WTC11 (cell line): ENCODE measurements at regions not wholly inside any gene's neighbourhood (a gene's known extent, or its start where the extent isn't known, plus 50 kb on each side); places are given as distances from the start of the nearest gene placed in this dataset.

Experiments used
- ATAC-seq: fragments of 200-7000 bp; cut with Tn5 transposase; 2 replicates; pipeline ENCODE4 v1.10.0; 2021; ENCODE audit warnings: mild to moderate bottlenecking, moderate library complexity
- CTCF ChIA-PET: fragments of 300-600 bp; sonication (Branson Sonifier 250); formaldehyde crosslinking; loops from one replicate; lab custom pipeline; 2021; ENCODE audit warnings: antibody characterized with exemption; lab: Charles Lee
- POLR2A ChIA-PET: fragments of 350-600 bp; sonication (Branson Sonifier 250); formaldehyde crosslinking; loops from one replicate; lab custom pipeline; 2021; ENCODE audit warnings: antibody characterized with exemption; lab: Charles Lee
- DNase-seq: peaks from one replicate; pipeline ENCODE4 v3.0.0; 2021; ENCODE audit warnings: low spot score
- H3K27ac Mint-ChIP-seq: 2 replicates; pipeline ENCODE4 v1.8.0; 2021; ENCODE audit warnings: mixed read lengths
- H3K27me3 Mint-ChIP-seq: 2 replicates; pipeline ENCODE4 v1.8.0; 2021; ENCODE audit warnings: low read depth, mild to moderate bottlenecking, moderate library complexity, mixed read lengths
- H3K36me3 Mint-ChIP-seq: 2 replicates; pipeline ENCODE4 v1.8.0; 2021; ENCODE audit warnings: mixed read lengths
- H3K4me1 Mint-ChIP-seq: 2 replicates; pipeline ENCODE4 v1.8.0; 2022; ENCODE audit warnings: mixed read lengths
- H3K4me3 Mint-ChIP-seq: 2 replicates; pipeline ENCODE4 v1.8.0; 2021; ENCODE audit warnings: mild to moderate bottlenecking, moderate library complexity, mixed read lengths
- H3K9me3 Mint-ChIP-seq: 2 replicates; pipeline ENCODE4 v1.8.0; 2021; ENCODE audit warnings: mixed read lengths
- GRHL2 ChIP-seq: fragments of 250-450 bp; sonication (Bioruptor Pico); IDR thresholded peaks from 2 replicates; pipeline ENCODE4 v1.8.0; 2022; ENCODE audit warnings: mild to moderate bottlenecking, moderate library complexity; ENCODE audit not compliant: insufficient replicate concordance, severe bottlenecking
- HMGA2 ChIP-seq: fragments of 250-450 bp; sonication (Bioruptor Pico); IDR thresholded peaks from 2 replicates; pipeline ENCODE4 v1.4.0; 2021; ENCODE audit warnings: mild to moderate bottlenecking, moderate library complexity
- IRF2 ChIP-seq: sonication (generic); formaldehyde crosslinking; IDR thresholded peaks from 2 replicates; pipeline ENCODE4 v1.8.0; 2022; ENCODE audit warnings: low read depth, missing genetic modification reagents, borderline replicate concordance
- NFYB ChIP-seq: sonication (generic); formaldehyde crosslinking; conservative IDR thresholded peaks from 2 replicates; pipeline ENCODE4 v1.8.0; 2022; ENCODE audit warnings: low read depth, missing genetic modification reagents
- NR1H2 ChIP-seq: sonication (generic); formaldehyde crosslinking; IDR thresholded peaks from 2 replicates; pipeline ENCODE4 v1.9.0; 2021; ENCODE audit warnings: mild to moderate bottlenecking, moderate library complexity, missing genetic modification reagents
- RELA ChIP-seq: sonication (generic); formaldehyde crosslinking; IDR thresholded peaks from 2 replicates; pipeline ENCODE4 v1.8.1; 2022; ENCODE audit warnings: missing genetic modification reagents, mild to moderate bottlenecking, borderline replicate concordance
- ZNF121 ChIP-seq: sonication (generic); formaldehyde crosslinking; IDR thresholded peaks from 2 replicates; pipeline ENCODE4 v1.8.0; 2023; ENCODE audit warnings: missing genetic modification reagents
- ZNF138 ChIP-seq: sonication (generic); formaldehyde crosslinking; conservative IDR thresholded peaks from 2 replicates; pipeline ENCODE4 v1.8.1; 2022; ENCODE audit warnings: mild to moderate bottlenecking, moderate library complexity, missing genetic modification reagents
- TF ChIP-seq, protein P1 (sequence below): sonication (generic); formaldehyde crosslinking; IDR thresholded peaks from 2 replicates; pipeline ENCODE4 v1.8.0; 2022; ENCODE audit warnings: mild to moderate bottlenecking, missing genetic modification reagents
- TF ChIP-seq, protein P2 (sequence below): fragments of 250-450 bp; sonication (Bioruptor Pico); IDR thresholded peaks from 2 replicates; pipeline ENCODE4 v1.9.0; 2021; ENCODE audit warnings: mild to moderate bottlenecking, borderline replicate concordance
- TF ChIP-seq, protein P3 (sequence below): fragments of 250-450 bp; sonication (Bioruptor Pico); IDR thresholded peaks from 2 replicates; pipeline ENCODE4 v1.9.0; 2021; ENCODE audit warnings: mild to moderate bottlenecking
- TF ChIP-seq, protein P4 (sequence below): sonication (generic); formaldehyde crosslinking; IDR thresholded peaks from 2 replicates; pipeline ENCODE4 v1.8.0; 2023; ENCODE audit warnings: missing genetic modification reagents, mild to moderate bottlenecking, borderline replicate concordance
- TF ChIP-seq, protein P5 (sequence below): sonication (generic); formaldehyde crosslinking; IDR thresholded peaks from 2 replicates; pipeline ENCODE4 v1.8.1; 2023; ENCODE audit warnings: mild to moderate bottlenecking, missing genetic modification reagents, borderline replicate concordance
- TF ChIP-seq, protein P6 (sequence below): fragments of 250-450 bp; sonication (Bioruptor Pico); conservative IDR thresholded peaks from 2 replicates; pipeline ENCODE4 v1.9.0; 2021; ENCODE audit warnings: mild to moderate bottlenecking
- TF ChIP-seq, protein P7 (sequence below): sonication (generic); formaldehyde crosslinking; conservative IDR thresholded peaks from 2 replicates; pipeline ENCODE4 v1.8.1; 2023; ENCODE audit warnings: mild to moderate bottlenecking, low read depth, missing genetic modification reagents, moderate library complexity

DNA sequence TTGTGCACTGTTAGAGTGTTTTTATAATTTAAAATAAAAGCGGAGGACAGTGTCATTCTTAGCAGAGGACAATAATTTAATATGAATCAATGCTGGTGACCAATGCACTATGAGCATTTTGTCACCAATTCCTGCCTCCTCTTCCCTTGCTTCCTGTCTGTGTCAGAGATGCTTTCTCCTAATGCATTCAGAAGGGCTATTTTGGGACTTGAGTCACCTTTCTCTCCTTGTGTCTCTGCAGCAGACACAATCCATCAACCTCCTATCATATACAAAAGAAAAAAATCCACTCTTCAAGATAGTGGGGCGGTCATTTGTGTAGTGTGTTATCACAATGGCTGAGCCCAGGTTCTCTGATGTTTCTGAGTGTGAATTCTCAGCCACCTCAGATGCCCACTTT lies 191.9 kb upstream of the VEPH1 start (continued):
- TF ChIP-seq, protein P1, sequence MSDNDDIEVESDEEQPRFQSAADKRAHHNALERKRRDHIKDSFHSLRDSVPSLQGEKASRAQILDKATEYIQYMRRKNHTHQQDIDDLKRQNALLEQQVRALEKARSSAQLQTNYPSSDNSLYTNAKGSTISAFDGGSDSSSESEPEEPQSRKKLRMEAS (CRISPR knock-in tag): no peak
- TF ChIP-seq, protein P2, sequence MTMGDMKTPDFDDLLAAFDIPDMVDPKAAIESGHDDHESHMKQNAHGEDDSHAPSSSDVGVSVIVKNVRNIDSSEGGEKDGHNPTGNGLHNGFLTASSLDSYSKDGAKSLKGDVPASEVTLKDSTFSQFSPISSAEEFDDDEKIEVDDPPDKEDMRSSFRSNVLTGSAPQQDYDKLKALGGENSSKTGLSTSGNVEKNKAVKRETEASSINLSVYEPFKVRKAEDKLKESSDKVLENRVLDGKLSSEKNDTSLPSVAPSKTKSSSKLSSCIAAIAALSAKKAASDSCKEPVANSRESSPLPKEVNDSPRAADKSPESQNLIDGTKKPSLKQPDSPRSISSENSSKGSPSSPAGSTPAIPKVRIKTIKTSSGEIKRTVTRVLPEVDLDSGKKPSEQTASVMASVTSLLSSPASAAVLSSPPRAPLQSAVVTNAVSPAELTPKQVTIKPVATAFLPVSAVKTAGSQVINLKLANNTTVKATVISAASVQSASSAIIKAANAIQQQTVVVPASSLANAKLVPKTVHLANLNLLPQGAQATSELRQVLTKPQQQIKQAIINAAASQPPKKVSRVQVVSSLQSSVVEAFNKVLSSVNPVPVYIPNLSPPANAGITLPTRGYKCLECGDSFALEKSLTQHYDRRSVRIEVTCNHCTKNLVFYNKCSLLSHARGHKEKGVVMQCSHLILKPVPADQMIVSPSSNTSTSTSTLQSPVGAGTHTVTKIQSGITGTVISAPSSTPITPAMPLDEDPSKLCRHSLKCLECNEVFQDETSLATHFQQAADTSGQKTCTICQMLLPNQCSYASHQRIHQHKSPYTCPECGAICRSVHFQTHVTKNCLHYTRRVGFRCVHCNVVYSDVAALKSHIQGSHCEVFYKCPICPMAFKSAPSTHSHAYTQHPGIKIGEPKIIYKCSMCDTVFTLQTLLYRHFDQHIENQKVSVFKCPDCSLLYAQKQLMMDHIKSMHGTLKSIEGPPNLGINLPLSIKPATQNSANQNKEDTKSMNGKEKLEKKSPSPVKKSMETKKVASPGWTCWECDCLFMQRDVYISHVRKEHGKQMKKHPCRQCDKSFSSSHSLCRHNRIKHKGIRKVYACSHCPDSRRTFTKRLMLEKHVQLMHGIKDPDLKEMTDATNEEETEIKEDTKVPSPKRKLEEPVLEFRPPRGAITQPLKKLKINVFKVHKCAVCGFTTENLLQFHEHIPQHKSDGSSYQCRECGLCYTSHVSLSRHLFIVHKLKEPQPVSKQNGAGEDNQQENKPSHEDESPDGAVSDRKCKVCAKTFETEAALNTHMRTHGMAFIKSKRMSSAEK (CRISPR knock-in tag): no peak
- no peak for TF ChIP-seq IRF2
- TF ChIP-seq, protein P3, sequence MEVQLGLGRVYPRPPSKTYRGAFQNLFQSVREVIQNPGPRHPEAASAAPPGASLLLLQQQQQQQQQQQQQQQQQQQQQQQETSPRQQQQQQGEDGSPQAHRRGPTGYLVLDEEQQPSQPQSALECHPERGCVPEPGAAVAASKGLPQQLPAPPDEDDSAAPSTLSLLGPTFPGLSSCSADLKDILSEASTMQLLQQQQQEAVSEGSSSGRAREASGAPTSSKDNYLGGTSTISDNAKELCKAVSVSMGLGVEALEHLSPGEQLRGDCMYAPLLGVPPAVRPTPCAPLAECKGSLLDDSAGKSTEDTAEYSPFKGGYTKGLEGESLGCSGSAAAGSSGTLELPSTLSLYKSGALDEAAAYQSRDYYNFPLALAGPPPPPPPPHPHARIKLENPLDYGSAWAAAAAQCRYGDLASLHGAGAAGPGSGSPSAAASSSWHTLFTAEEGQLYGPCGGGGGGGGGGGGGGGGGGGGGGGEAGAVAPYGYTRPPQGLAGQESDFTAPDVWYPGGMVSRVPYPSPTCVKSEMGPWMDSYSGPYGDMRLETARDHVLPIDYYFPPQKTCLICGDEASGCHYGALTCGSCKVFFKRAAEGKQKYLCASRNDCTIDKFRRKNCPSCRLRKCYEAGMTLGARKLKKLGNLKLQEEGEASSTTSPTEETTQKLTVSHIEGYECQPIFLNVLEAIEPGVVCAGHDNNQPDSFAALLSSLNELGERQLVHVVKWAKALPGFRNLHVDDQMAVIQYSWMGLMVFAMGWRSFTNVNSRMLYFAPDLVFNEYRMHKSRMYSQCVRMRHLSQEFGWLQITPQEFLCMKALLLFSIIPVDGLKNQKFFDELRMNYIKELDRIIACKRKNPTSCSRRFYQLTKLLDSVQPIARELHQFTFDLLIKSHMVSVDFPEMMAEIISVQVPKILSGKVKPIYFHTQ (CRISPR knock-in tag): no peak
- TF ChIP-seq, all 79 proteins: peak for 0

DNA sequence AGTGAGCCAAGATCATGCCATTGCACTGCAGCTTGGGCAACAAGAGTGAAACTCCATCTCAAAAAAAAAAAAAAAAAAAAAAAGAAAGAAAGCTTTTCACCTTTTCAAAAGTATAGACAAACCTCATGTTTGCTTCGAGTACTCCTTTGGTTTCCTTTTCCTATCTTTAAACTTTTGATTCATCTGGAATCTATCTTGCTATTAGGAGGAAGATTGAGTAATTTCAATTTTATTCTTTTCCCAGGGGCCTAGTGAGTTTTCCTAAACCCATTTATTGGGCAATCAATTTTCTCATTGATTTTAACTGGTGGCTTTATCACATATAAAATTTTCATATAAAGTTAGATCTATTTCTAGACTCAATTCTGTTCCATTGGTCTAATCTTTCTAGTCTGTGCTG lies 190.5 kb upstream of the VEPH1 start:
- Mint-ChIP-seq H3K27ac (no peak overlapping the region), H3K4me1 (no peaks in the 10 kb centered on the region), H3K4me3 (no peak overlapping the region), H3K9me3 (peaks cover 18% of the 10 kb centered on the region), H3K27me3 (no peaks in the 10 kb centered on the region), H3K36me3 (peaks cover 5% of the 10 kb centered on the region; the same call in 1 of the 2 replicates)
- ChIA-PET POLR2A (no interaction called here), CTCF (no interaction called here)
- ATAC-seq (no peak), DNase-seq (no peak)
- TF ChIP-seq, protein P4, sequence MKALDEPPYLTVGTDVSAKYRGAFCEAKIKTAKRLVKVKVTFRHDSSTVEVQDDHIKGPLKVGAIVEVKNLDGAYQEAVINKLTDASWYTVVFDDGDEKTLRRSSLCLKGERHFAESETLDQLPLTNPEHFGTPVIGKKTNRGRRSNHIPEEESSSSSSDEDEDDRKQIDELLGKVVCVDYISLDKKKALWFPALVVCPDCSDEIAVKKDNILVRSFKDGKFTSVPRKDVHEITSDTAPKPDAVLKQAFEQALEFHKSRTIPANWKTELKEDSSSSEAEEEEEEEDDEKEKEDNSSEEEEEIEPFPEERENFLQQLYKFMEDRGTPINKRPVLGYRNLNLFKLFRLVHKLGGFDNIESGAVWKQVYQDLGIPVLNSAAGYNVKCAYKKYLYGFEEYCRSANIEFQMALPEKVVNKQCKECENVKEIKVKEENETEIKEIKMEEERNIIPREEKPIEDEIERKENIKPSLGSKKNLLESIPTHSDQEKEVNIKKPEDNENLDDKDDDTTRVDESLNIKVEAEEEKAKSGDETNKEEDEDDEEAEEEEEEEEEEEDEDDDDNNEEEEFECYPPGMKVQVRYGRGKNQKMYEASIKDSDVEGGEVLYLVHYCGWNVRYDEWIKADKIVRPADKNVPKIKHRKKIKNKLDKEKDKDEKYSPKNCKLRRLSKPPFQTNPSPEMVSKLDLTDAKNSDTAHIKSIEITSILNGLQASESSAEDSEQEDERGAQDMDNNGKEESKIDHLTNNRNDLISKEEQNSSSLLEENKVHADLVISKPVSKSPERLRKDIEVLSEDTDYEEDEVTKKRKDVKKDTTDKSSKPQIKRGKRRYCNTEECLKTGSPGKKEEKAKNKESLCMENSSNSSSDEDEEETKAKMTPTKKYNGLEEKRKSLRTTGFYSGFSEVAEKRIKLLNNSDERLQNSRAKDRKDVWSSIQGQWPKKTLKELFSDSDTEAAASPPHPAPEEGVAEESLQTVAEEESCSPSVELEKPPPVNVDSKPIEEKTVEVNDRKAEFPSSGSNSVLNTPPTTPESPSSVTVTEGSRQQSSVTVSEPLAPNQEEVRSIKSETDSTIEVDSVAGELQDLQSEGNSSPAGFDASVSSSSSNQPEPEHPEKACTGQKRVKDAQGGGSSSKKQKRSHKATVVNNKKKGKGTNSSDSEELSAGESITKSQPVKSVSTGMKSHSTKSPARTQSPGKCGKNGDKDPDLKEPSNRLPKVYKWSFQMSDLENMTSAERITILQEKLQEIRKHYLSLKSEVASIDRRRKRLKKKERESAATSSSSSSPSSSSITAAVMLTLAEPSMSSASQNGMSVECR: no peak
- TF ChIP-seq RELA (CRISPR knock-in tag) (no peak), NR1H2 (no peak), ZNF121 (CRISPR knock-in tag) (no peak), NFYB (no peak), ZNF138 (no peak), HMGA2 (no peak), GRHL2 (CRISPR knock-in tag) (no peak)
- TF ChIP-seq, protein P5, sequence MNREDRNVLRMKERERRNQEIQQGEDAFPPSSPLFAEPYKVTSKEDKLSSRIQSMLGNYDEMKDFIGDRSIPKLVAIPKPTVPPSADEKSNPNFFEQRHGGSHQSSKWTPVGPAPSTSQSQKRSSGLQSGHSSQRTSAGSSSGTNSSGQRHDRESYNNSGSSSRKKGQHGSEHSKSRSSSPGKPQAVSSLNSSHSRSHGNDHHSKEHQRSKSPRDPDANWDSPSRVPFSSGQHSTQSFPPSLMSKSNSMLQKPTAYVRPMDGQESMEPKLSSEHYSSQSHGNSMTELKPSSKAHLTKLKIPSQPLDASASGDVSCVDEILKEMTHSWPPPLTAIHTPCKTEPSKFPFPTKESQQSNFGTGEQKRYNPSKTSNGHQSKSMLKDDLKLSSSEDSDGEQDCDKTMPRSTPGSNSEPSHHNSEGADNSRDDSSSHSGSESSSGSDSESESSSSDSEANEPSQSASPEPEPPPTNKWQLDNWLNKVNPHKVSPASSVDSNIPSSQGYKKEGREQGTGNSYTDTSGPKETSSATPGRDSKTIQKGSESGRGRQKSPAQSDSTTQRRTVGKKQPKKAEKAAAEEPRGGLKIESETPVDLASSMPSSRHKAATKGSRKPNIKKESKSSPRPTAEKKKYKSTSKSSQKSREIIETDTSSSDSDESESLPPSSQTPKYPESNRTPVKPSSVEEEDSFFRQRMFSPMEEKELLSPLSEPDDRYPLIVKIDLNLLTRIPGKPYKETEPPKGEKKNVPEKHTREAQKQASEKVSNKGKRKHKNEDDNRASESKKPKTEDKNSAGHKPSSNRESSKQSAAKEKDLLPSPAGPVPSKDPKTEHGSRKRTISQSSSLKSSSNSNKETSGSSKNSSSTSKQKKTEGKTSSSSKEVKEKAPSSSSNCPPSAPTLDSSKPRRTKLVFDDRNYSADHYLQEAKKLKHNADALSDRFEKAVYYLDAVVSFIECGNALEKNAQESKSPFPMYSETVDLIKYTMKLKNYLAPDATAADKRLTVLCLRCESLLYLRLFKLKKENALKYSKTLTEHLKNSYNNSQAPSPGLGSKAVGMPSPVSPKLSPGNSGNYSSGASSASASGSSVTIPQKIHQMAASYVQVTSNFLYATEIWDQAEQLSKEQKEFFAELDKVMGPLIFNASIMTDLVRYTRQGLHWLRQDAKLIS: no peak
- TF ChIP-seq, protein P6, sequence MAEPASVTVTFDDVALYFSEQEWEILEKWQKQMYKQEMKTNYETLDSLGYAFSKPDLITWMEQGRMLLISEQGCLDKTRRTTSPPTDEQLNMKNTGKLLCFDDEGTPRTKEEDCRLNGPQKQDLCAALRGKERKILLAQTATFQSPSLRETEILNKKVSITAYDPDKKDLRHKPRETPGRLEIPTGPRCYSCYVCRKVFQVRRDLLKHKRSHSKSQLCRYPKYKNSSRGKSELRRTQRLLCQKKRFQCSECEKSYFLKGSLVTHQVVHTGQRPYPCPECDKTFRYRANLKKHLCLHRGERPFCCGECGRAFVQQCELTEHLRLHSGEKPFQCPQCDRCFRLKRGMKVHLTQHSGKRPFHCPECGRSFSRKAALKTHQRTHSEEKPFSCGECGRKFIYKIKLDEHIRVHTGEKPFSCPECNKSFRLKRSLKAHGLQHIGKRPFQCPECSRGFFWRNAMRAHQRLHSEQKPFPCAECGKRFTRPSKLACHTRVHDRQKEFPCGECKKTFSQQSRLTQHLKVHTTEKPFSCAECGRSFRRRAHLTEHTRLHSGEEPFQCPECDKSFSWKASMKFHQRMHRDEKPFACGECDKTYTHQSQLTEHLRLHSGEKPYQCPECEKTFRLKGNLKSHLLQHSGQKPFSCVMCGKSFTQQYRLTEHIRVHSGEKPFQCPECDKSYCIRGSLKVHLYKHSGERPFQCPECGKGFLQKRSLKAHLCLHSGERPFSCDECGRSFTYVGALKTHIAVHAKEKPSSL (CRISPR knock-in tag): no peak
- TF ChIP-seq, protein P7, sequence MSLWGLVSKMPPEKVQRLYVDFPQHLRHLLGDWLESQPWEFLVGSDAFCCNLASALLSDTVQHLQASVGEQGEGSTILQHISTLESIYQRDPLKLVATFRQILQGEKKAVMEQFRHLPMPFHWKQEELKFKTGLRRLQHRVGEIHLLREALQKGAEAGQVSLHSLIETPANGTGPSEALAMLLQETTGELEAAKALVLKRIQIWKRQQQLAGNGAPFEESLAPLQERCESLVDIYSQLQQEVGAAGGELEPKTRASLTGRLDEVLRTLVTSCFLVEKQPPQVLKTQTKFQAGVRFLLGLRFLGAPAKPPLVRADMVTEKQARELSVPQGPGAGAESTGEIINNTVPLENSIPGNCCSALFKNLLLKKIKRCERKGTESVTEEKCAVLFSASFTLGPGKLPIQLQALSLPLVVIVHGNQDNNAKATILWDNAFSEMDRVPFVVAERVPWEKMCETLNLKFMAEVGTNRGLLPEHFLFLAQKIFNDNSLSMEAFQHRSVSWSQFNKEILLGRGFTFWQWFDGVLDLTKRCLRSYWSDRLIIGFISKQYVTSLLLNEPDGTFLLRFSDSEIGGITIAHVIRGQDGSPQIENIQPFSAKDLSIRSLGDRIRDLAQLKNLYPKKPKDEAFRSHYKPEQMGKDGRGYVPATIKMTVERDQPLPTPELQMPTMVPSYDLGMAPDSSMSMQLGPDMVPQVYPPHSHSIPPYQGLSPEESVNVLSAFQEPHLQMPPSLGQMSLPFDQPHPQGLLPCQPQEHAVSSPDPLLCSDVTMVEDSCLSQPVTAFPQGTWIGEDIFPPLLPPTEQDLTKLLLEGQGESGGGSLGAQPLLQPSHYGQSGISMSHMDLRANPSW: no peak
